Choroid plexus epithelial cell (primary cell): ENCODE measurements at regions not wholly inside any gene's neighbourhood (a gene's known extent, or its start where the extent isn't known, plus 50 kb on each side); places are given as distances from the start of the nearest gene placed in this dataset.

Experiments
- DNase-seq: peaks from one replicate; pipeline ENCODE4 v3.0.0-alpha.2; 2010; ENCODE audit warnings: low read depth
- H3K4me3 ChIP-seq: 2 replicates; pipeline ENCODE4 v1.5.1; 2011; ENCODE audit warnings: low read depth, mild to moderate bottlenecking, control low read depth, low read length, moderate library complexity
- CTCF ChIP-seq: conservative IDR thresholded peaks from 2 replicates; pipeline ENCODE4 v1.5.1; 2011; ENCODE audit warnings: low read depth, mild to moderate bottlenecking, control low read depth, inconsistent platforms, low read length, moderate library complexity

GRCh38 chr1:11374748-11375110, 101.7 kb downstream of the UBIAD1 start:
- H3K4me3 ChIP-seq = no peak overlapping the region
- no peak for TF ChIP-seq CTCF
- DNase-seq = no peak

GRCh38 chr1:11377001-11377583, 101.9 kb upstream of the DISP3 start:
- H3K4me3 ChIP-seq = no peak overlapping the region
- TF ChIP-seq CTCF = no peak
- DNase-seq = no peak

GRCh38 chr1:11377954-11378353, 101.0 kb upstream of the DISP3 start:
- TF ChIP-seq CTCF = no peak
- H3K4me3 ChIP-seq = no peak overlapping the region
- DNase-seq = no peak

DNA sequence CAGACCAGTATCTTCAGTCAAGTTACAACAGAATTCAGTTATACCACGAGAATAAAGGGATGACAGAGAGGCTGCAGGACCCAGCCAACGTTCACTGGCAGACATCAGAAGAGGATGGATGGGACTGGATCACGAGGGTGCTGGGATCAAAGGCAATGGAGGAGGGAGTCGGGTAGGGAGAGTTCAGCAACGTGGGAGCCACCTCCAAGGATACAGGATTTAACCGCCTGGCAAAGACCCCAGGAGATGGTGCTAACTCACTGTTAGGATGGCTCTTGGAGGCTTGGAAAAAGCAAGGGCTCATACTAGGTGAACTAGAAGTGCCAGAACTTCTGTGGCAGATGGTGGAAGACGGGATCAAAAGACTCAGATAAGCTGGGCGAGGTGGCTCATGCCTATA, 99.1 kb upstream of the DISP3 start:
- TF ChIP-seq CTCF = no peak

GRCh38 chr1:11380500-11380899, 98.5 kb upstream of the DISP3 start:
- no peak for DNase-seq
- no peak for TF ChIP-seq CTCF
- no peak overlapping the region for H3K4me3 ChIP-seq

More for the DNA sequence above, 99.1 kb upstream of the DISP3 start:
- H3K4me3 ChIP-seq = no peak overlapping the region
- DNase-seq = no peak

- TF ChIP-seq CTCF = no peak
- DNase-seq = no peak
- no peak overlapping the region for H3K4me3 ChIP-seq
Measured at GRCh38 chr1:11383553-11384169, 95.3 kb upstream of the DISP3 start.

DNA sequence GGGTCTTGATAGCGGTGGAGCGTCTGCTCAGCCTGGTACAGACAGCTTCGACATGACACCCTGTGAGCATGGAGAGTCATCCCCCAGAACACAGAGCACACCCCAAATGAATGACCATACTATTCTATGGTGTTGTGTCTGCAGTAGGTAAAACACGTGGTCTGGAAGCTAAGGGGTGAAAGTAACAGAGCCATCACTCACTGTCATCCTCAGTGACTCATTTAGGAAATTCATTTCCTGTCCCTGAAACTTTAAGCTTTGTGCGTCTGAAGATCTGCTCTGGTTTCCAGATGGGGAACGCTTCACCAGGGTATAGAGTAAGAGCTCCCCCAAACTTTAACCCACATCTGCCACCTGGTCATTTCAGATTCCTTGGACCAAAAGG, 94.8 kb upstream of the DISP3 start:
- H3K4me3 ChIP-seq = no peak overlapping the region
- TF ChIP-seq CTCF = no peak
- DNase-seq = no peak
